ENCODE measurements at regions not wholly inside any gene's neighbourhood (a gene's known extent, or its start where the extent isn't known, plus 50 kb on each side); places are given as distances from the start of the nearest gene placed in this dataset.
"Not testable (repeated sequence)": the region's sequence is repeated elsewhere in the genome, so short reads cannot be mapped to it uniquely, and the experiment has no call there.

- DNase-seq: no peak
These were observed 326.1 kb downstream of the TMEM121 start for GRCh38 chr14:105852378-105853088.

- DNase-seq: no peak
These were observed 326.9 kb downstream of the TMEM121 start for GRCh38 chr14:105853089-105853906.

- DNase-seq: no peak
These were observed 327.7 kb downstream of the TMEM121 start for GRCh38 chr14:105853907-105854599.

- DNase-seq: no peak
These were observed 328.3 kb downstream of the TMEM121 start for GRCh38 chr14:105854600-105855245.

- DNase-seq: no peak
These were observed 329.0 kb downstream of the TMEM121 start for GRCh38 chr14:105855246-105855892.

GRCh38 chr14:105855893-105856675 is 329.7 kb downstream of the TMEM121 start:
- no peak for DNase-seq

- DNase-seq: no peak
These were observed 330.4 kb downstream of the TMEM121 start for GRCh38 chr14:105856676-105857219.

GRCh38 chr14:105857220-105857825 is 330.9 kb downstream of the TMEM121 start:
- DNase-seq: no peak

- no peak for DNase-seq
These were observed 331.7 kb downstream of the TMEM121 start for GRCh38 chr14:105857826-105858675.

GRCh38 chr14:105858676-105859025 is 332.3 kb downstream of the TMEM121 start:
- DNase-seq: no peak

GRCh38 chr14:105859073-105859716 is 332.8 kb downstream of the TMEM121 start:
- not testable (repeated sequence) for DNase-seq

- DNase-seq: no peak
These were observed 333.6 kb downstream of the TMEM121 start for GRCh38 chr14:105859717-105860614.

- no peak for DNase-seq
These were observed 334.5 kb downstream of the TMEM121 start for GRCh38 chr14:105860615-105861580.

- no peak for DNase-seq
These were observed 335.6 kb downstream of the TMEM121 start for GRCh38 chr14:105861985-105862465.

GRCh38 chr14:105862581-105863239 is 336.3 kb downstream of the TMEM121 start:
- DNase-seq: no peak

Data from GOT3 (cell line).